ENCODE measurements at regions not wholly inside any gene's neighbourhood (a gene's known extent, or its start where the extent isn't known, plus 50 kb on each side); places are given as distances from the start of the nearest gene placed in this dataset.

DNA sequence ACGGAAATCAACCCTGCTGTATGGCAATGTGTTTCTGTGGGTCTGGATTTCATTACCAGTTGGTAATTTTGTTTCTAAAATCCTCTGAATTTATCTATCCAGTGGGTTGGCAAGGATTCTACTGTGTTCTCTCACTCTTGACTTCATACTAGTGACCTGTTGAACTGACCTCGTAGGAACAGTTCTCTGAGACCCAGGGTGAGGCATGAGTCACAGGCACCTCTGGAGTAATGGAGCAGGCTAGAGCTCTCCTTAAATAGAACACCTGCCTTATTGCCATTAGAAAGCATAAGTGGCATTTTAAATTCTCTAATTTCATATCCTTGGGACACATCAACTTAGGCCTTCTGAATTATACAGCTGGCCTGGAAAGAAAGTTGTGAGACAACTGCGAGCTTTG is 258.3 kb upstream of the NAV3 start:
- peak; percentile 20 for DNase-seq (ENCODE audit: low read depth)

GRCh38 chr12:77571768-77572167 is 258.9 kb upstream of the NAV3 start:
- no peak for DNase-seq (ENCODE audit: low read depth)

- no peak for DNase-seq (ENCODE audit: low read depth)
Observed at GRCh38 chr12:77571127-77571526, 259.6 kb upstream of the NAV3 start.

DNA sequence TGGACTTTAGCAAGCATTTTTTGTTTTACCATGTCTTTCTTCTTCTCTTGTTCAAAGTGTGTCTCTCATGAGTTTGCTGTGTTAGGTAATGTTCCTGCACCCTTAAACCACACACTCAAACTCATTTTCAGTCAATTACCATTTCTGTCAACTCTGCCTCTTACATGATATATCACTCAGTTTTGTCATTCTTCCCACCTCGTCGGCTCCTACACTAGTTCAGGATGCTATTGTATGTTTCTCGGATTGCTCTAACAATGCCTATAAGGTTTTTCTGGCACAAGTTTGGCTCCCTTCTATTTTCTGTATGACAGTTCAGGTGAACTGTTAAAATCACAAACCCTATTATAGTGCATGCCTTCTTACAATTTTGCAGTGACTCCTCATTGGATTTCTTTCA is 260.8 kb upstream of the NAV3 start:
- no peak for DNase-seq (ENCODE audit: low read depth)

DNA sequence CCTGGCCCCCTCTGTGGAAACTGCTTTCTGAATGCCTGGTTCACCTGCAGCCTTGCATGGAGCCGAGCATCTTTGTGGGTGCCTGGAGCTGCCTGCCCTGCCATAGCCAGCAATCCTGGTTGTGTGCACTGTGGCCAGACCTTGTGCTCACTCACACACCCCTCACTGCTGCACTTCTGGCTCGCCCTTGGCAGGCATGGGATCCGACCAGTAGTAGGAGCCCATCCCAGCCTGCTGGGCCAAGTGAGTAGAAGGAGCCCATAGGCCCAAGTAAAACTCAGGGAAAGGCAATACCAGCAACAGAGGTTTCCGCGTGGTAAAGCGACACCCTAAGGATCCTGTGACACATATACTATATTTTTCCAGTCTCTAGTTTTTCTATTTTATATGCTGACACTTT is 270.0 kb upstream of the NAV3 start:
- DNase-seq (ENCODE audit: low read depth): no peak

DNA sequence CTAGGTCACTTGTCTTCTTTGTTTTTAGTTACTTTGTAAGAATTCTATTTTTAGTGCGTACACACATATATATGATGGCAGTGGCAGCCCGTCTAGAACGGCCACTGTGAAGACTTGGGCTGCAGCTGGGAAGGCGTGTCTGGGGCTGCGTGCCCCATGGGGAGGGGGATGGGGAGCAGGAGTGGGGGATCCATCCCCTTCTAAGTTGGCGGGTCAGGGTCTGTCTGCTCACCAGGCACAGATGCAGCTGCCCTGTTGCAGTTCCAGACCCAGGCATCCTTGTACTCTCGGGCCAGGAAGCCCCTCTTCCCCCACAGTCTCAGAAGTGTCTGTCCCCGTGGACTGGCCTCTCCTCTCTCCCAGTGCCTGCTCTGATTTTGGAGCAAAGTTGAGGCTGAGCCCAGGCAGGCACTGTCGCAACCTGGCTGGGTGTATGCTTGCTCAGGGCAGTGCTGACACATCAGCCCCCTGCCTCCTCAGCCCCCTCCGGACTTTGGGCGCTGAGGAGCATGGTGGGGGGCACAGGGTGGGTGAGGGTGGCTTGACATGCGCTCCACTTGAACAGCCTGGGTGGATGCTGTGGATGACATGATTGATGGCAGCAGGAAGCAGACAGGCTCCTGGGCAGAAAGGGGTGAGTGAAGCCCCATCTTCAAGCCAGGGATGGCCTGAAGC is 271.2 kb upstream of the NAV3 start:
- DNase-seq (ENCODE audit: low read depth): no peak

GRCh38 chr12:77555074-77555473 is 275.6 kb upstream of the NAV3 start:
- no peak for DNase-seq (ENCODE audit: low read depth)

GRCh38 chr12:77553976-77554619 is 276.6 kb upstream of the NAV3 start:
- DNase-seq (ENCODE audit: low read depth): no peak

DNA sequence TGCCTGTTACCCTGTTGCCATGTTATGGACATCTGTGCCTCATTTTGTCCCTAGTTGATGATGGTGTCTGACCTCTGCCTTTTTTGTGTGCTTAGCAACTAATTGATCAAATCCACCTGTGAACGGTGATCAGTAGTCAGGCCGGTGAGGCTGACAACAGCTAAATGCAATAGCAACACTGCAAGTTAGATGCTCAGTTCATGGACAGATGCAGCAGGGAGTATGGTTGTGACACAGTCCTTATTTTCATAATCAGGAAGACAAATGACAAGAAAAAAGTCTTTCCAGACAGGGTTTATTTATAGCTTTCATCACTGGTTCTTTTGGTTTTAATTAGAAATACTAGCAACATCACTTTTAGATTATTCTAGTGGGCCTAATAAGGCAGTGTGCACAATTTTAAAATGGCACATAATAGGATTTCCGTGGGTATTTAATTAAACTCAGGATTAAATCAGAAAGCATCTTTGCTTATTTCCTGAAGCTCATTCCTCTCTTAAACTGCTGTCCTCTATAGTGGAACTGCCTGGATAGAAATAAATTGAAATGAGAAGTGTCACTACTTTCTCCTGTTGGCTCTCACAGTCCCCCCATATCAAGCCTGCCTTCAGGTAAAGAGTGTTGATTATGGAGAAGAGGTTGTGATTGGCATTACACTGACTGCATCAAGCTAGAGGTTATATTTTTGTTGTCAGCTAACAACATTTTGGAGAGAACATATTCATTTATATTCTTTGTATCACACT is 281.1 kb upstream of the NAV3 start:
- no peak for DNase-seq (ENCODE audit: low read depth)

GRCh38 chr12:77548797-77549196 is 281.9 kb upstream of the NAV3 start:
- DNase-seq (ENCODE audit: low read depth): no peak

- DNase-seq (ENCODE audit: low read depth): no peak
Observed at GRCh38 chr12:77540097-77540496, 290.6 kb upstream of the NAV3 start.

DNA sequence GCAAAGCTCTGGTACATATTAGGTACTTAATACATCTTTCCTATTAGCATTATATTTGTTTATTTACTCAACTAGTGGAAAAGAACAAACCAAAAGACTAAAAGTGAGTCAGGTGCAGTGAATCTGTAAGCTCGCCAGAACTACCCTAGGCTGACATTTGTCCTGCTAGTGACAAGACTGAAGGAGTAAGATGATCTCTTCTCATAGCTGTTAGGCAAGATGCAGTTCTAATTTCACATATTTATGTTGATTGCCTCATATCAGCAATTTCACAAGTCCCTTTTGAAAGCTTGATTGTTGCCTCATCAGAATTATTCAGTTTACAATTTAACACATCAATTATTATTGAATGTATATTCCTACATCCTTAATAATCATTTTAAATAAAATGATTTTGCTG is 293.0 kb upstream of the NAV3 start:
- no peak for DNase-seq (ENCODE audit: low read depth)

DNA sequence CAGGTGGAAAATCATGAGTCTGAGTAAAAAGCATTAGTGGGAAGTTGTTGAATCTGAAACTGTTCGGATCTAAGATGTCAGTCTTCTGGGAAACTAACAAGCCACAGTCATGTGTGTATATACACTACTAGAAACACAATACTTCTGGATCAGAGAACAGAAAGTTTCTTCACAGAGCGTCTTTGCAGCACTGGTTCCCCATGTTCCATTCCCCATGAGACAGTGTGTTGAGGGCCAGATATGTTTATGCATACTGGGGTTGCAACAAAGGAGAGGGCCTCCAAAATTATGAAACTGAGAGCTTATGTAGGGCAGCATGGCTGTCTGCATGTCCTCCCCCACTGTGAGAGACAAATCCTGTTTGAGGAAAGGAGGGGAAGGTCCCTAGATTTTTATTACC is 295.0 kb upstream of the NAV3 start:
- DNase-seq (ENCODE audit: low read depth): no peak

- no peak for DNase-seq (ENCODE audit: low read depth)
Observed at GRCh38 chr12:77531912-77532311, 298.8 kb upstream of the NAV3 start.

- no peak for DNase-seq (ENCODE audit: low read depth)
Observed at GRCh38 chr12:77522247-77522646, 308.4 kb upstream of the NAV3 start.

- peak; percentile 8 for DNase-seq (ENCODE audit: low read depth)
Observed at GRCh38 chr12:77521508-77522115, 309.1 kb upstream of the NAV3 start.

- no peak for DNase-seq (ENCODE audit: low read depth)
Observed at GRCh38 chr12:77514511-77514910, 316.2 kb upstream of the NAV3 start.

DNA sequence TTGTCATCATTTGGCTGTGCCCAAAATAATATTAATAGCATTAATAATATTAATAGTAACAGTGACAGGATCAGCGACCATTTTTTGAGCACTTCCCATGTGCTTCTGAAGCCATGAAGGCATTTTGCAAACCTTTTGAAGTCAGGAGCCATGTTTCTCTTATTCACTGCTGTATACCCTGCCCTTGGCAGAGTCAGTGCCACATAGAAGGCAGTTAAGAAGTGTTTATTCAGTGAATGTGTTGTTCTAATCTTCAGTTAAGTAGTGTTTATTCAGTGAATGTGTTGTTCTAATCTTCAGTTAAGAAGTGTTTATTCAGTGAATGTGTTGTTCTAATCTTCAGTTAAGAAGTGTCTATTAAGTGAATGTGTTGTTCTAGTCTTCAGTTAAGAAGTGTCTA is 319.7 kb upstream of the NAV3 start:
- DNase-seq (ENCODE audit: low read depth): no peak

GRCh38 chr12:77504466-77504865 is 326.2 kb upstream of the NAV3 start:
- DNase-seq (ENCODE audit: low read depth): no peak

DNA sequence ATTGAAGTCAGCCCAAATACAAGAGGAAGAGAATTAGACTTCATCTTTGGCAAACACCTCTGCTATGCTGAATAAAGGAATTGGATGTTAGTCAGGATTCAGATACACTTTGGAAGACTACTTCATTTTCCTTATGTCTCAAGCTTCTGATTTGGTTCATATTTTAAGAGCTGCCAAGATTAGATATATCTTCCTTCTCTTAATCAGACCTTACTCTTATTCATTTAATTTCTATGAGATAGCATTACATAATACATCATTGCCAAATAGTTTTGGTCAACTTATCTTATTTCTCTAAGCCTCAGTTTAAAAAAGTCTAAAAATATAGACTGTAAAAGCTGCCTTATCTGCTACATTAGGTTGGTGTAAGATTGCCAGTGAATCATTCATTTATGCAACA is 330.6 kb upstream of the NAV3 start:
- DNase-seq (ENCODE audit: low read depth): no peak

- no peak for DNase-seq (ENCODE audit: low read depth)
Observed at GRCh38 chr12:77497647-77498046, 333.0 kb upstream of the NAV3 start.

GRCh38 chr12:77496714-77497113 is 334.0 kb upstream of the NAV3 start:
- DNase-seq (ENCODE audit: low read depth): no peak

DNA sequence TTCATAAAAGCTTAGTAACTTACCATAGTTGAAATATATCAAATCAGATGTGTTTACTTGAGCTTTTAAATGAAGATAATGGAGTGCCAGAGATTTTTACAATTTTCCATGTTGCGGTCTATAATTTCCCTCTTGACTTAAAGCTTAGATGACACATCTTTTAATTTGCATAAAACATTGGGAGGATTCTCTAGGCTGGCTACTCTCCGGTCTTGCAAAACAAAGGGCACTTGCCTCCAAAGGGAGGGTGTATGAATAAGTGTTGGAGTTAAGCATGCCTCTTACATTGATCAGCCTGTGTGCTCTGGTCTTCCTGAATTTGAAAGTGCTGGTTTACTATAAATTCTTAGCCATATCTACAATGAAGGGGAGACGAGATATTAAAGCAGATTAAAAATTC is 336.4 kb upstream of the NAV3 start:
- DNase-seq (ENCODE audit: low read depth): peak; percentile 28

Data from M059J (cell line).